HG03108 (cell line): ENCODE measurements at regions not wholly inside any gene's neighbourhood (a gene's known extent, or its start where the extent isn't known, plus 50 kb on each side); places are given as distances from the start of the nearest gene placed in this dataset.

Experiments
- ATAC-seq: cut with Tn5 transposase; IDR thresholded peaks from one replicate; pipeline ENCODE4 v1.9.1; 2021; ENCODE audit warnings: moderate library complexity; ENCODE audit not compliant: unreplicated experiment

DNA sequence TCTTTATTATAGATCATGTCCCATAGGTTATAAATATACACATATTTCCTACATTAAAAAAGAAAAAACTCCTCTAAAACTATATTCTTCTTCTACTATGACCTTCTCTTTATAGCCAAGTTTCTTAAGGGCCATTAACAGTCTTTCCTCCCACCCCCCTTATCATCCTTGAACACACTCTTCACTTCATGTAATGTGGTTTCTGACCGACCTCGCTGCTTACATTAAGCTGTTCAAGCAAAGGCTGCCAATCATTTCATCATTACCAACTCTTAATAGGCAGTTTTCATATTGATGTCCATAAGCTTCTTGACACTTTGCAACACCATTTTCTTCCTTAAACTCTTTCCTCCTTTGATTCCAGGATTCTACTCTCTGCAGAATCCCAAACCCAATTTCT, 283.0 kb upstream of the PCSK5 start:
- ATAC-seq = no peak

GRCh38 chr9:75609401-75609800, 281.1 kb upstream of the PCSK5 start:
- no peak for ATAC-seq

GRCh38 chr9:75610246-75610645, 280.2 kb upstream of the PCSK5 start:
- ATAC-seq = no peak

DNA sequence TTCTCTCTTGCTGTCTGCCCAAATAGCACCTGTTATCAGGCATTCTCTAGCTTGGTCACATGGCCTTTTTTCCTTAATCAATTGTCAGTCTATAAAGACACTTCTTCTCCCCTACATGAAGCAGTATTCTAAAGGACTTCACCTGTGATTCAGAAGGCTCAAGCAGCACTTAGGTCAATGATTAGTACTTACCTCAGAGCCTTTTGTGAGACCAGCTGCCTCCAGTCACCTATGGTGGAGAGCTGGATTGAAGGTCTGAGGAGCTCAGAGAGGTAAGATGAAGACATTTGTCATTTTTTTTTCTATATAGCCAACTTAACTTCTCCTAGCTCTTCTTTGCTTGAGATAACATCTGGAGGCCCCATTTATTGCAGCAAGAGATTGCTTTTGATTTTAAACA, 278.3 kb upstream of the PCSK5 start:
- ATAC-seq = no peak

GRCh38 chr9:75612754-75613153, 277.7 kb upstream of the PCSK5 start:
- ATAC-seq = no peak

DNA sequence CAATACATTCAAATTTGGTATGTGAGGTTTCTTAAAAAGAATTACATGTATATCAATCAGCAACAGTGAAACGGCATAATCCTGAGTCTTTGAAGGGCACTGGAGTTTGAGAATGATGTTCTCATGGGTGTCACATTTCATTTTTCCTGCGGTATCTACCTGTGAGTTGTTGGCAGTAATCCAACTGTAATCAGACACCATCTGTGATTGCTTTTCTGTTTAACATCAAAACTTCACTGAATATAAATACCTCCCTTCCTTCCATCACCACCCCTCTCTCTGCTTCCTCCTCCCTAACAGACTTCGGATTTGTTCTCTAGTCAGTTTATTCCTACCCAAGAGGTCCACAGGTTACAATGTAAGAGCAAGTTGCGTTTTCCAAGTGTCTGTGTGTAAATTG, 275.2 kb upstream of the PCSK5 start:
- no peak for ATAC-seq

DNA sequence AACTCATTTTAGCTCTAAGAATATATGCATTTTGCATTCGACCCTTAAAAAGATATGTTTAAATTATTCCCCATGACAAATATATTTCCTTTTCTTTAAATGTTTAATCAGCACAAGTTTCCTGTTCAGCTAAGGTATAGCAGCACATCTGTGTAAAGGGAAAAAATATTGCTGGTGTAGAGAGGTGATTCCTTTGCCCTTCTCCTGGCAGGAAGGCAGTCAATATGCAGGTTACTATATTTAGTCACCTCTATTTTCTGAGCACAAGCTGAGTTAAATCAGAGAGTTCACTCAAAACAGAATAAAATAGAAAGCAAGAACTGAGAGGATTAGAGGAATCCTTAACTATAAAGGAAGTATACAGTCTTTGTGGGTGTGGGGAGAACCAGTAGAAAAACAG, 274.4 kb upstream of the PCSK5 start:
- ATAC-seq = no peak

- ATAC-seq = no peak
Measured at GRCh38 chr9:75616841-75617566, 273.5 kb upstream of the PCSK5 start.

- ATAC-seq = no peak
Measured at GRCh38 chr9:75623462-75623861, 267.0 kb upstream of the PCSK5 start.

DNA sequence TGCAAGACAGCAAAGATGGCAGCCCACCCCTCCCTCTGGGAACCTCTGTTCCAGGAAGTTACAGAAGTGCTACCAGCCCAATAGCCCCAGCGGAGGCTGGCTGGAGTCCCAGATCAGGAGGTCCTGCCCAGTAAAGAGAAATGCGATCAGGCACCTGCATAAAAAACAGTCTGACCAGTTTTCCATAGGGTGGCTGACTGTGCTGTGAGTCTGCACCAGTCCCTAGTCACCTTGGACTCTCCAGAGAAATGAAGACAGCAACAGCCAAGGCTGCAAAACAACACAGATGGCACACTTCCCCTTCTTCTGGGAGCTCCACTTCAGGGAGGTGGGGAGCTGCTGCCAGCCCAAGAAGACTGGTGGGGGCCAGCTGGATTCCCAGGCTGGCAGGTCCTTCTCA, 265.5 kb upstream of the PCSK5 start:
- ATAC-seq = no peak

DNA sequence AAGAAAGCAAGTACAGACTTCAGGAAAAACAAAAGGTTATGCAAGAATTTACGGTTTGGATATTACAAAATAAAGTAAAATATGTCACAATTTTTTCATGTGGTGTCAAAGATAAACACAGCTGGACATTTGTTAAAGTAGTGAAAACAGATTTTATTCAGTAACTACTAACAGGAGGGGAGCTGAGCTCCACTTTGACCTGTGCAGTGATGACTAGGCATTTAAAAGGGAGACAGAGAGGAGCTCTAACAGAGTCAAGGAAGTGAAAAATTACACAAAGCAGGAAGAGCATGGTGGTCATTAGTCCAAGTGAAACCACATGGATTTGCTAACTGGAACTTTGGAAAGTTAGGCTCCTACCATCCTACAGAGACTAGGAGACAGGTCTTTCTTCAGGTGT, 263.6 kb upstream of the PCSK5 start:
- no peak for ATAC-seq

DNA sequence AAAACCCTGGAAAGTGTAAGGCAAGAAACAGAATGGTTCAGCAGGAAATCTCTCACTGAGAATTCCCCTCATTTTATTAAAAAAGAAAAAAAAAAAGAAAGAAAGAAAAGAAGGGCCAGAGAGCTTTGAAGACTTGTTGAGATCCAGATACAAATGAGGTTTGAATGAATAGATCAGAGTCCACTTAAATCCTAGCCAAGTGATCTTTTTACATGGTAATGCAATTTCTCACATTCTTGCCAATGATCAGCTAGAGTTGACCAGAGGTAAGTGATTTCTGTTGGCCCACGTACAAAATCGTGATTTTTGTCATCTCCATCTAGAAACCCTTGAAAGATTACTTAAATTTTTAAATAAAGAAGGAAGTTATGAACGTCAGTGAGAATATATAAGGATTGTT, 261.5 kb upstream of the PCSK5 start:
- no peak for ATAC-seq

DNA sequence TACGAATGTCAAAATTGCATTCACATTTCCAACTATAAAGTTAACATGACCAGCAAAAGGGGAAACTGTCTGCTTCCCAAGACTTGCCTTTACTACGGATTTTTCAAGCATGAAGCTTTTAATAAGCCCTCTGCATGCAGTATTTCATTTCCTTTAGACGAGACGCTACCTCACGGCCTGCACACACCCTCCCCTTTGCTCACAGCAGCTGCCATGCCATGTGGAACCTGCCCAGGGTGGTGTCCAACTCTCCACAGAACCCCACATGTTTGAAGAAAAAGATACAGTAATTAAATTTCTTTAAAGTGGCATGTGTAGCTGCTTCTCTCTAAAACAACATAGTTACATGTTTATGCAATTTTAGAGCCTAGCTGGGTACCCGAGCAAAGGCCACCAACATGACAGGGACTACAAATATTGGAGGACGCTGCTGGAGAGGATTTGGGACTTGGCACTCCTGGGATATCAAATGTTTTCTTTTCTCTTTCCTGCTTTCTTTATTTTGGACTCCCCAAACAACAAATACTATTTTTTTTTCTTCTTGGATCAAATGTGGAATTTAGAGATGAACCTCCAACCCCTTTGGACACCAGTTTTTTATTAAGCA, 256.9 kb upstream of the PCSK5 start:
- ATAC-seq = no peak

DNA sequence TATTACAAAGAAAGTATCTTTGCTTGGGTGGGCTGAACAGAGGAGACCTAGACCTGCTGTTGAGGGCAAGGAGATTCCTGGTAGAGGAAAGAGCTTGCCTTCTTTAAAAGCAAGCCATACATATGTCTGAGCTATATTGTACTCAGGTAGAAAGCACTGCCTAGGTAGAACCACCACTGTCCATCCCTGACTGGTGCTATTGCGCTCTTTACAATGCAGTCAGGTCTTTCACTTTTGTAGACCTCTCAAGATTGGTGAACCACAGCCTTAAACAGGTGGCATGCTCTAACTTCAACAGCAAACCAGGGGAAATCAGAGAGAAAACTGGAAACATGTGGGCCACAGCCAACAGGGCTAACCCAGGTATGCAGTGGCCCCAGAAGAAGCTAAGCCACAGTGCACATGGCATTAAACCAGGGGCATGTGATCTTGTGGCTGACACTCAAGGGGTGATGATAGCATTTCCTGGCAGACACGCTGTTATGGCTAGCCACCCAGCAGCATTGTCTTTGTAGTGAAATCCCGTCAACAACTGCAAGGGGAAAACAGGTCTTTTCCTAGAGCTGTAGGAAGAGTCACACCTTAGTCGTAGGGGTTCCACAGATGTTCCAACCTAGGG, 253.9 kb upstream of the PCSK5 start:
- ATAC-seq = no peak

- ATAC-seq = no peak
Measured at GRCh38 chr9:75639971-75640610, 250.4 kb upstream of the PCSK5 start.

GRCh38 chr9:75642522-75642921, 248.0 kb upstream of the PCSK5 start:
- no peak for ATAC-seq

DNA sequence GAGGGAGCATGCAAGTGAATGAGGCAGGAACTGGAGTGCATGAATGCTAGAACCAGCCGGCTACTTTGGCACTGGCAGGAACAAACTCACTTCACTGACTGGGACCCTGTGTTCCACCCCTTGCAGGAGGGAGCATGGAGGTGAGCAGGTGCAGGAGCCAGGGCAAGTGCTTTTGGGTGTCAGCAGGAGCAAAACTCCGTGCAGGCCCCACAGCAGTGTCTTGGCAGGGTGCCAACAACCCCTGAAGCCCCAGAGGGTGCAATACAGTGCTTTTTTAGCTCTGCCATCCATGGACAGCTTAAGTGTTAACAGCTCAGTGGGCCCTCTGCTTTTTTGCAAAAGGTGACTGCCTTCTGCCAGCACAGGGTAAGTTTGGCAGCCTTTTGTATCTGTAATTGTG, 245.8 kb upstream of the PCSK5 start:
- ATAC-seq = no peak

GRCh38 chr9:75648034-75648433, 242.4 kb upstream of the PCSK5 start:
- ATAC-seq = no peak

DNA sequence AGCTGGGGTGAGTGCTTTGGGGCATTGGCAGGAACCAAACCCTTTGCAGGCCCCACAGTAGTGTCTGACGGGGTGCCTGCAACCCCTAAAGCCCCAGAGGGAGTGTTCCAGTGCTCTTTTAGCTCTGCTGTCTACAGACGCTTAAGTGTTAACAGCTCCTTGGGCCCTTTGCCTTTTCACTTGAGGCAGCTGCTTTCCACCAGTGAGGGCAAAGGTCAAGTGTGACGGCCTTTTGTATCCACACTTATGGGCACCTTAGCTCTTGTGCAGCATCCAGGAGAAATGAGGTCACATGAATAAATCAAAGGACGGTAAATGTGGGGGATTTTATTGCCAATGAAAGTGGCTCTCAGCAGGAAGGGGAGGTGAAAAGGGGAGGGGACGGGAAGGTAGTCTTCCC, 241.4 kb upstream of the PCSK5 start:
- no peak for ATAC-seq

DNA sequence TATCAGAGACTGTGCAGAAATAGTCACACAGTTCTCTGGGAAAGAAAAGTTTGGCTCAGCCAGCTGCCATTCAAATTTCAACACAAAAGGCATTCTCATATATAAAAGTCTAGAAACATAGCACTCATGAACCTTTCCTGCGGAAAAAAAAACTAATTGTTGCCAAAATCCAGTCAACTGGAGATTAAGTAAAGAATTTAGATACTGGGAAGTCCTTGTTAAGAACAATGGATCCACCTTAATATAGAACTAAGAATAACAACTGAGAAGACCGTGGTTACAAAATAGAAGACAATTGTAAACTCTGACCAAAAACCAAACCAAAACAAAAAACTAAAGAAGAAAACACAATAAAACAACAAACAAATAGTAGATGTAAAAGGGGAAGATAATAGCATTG, 238.8 kb upstream of the PCSK5 start:
- ATAC-seq = no peak

DNA sequence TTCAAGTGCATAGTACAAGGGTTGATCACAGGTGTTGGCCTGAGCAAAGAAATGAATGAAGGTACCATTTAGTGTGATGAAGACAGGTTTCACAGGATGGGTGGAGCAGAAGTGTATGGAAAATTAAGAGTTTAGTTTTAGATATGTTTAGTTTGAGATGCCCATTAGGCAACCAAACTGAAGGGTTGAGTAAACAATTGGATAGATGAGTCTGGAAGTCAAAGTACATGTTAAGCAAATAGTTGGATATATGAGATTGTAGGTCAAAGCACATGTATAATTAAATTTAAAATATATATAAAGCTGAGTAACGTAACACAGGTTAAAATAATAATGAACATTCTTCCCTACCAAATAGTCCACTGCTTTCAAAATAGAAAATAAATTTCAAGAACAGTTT, 237.1 kb upstream of the PCSK5 start:
- ATAC-seq = no peak

DNA sequence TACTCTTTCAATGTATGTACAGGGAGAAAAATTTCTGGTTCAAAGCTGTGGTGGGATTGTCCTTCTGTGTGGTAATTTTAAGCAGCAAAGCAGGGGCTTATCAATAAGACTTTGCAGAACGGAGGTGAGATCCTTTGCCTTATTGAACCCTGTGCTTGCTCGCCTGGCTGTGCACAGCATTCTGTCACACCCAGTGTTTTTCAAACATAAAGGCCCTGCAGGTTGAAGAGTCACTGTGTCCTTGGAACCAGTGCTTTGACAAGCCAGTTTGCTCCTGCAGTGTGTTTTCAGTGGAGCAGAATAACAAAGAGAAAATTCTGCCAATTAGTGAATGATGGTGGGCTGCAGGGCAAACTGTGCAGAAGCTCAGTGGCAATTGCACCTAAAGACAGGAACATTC, 236.7 kb upstream of the PCSK5 start:
- no peak for ATAC-seq
